Mesenchymal stem cell (in vitro differentiated cells and primary cell): ENCODE measurements at regions not wholly inside any gene's neighbourhood (a gene's known extent, or its start where the extent isn't known, plus 50 kb on each side); places are given as distances from the start of the nearest gene placed in this dataset.

Experiments used
- DNase-seq: peaks from one replicate; pipeline ENCODE4 v3.0.0-alpha.2; 2013
- H2AFZ ChIP-seq: one replicate; pipeline ENCODE4 v1.6.1; 2013; ENCODE audit warnings: low read depth, mild to moderate bottlenecking, control low read depth, inconsistent platforms, low read length, moderate library complexity
- H2AK5ac ChIP-seq: 2 replicates; pipeline ENCODE4 v1.6.1; 2013; ENCODE audit warnings: low read length, moderate library complexity, mild to moderate bottlenecking, inconsistent platforms; ENCODE audit not compliant: severe bottlenecking
- H2BK120ac ChIP-seq: one replicate; pipeline ENCODE4 v1.6.1; 2013; ENCODE audit warnings: low read depth, mild to moderate bottlenecking, inconsistent platforms, low read length, moderate library complexity
- H2BK12ac ChIP-seq, 2 experiments: one replicate each; pipeline ENCODE4 v1.6.1; 2013; ENCODE audit warnings: inconsistent platforms in 2 of 2, low read length in 2 of 2, mild to moderate bottlenecking in 2 of 2, moderate library complexity in 2 of 2, control low read depth in 1 of 2
- H2BK15ac ChIP-seq: one replicate; pipeline ENCODE4 v1.6.1; 2013; ENCODE audit warnings: mild to moderate bottlenecking, low read depth, inconsistent platforms; ENCODE audit not compliant: poor library complexity, severe bottlenecking
- H2BK5ac ChIP-seq: 2 replicates; pipeline ENCODE4 v1.6.1; 2013; ENCODE audit warnings: low read depth, mild to moderate bottlenecking, low read length, control low read depth, inconsistent platforms; ENCODE audit not compliant: poor library complexity, severe bottlenecking
- H3K14ac ChIP-seq, 2 experiments: one replicate each; pipeline ENCODE4 v1.6.1; 2013; ENCODE audit warnings: inconsistent platforms in 2 of 2, low read length in 2 of 2, control low read depth in 1 of 2, mild to moderate bottlenecking in 1 of 2, moderate library complexity in 1 of 2
- H3K18ac ChIP-seq, 2 experiments: one replicate each; pipeline ENCODE4 v1.6.1; 2013; ENCODE audit warnings: inconsistent platforms in 2 of 2, low read length in 2 of 2, control low read depth in 1 of 2, low read depth in 1 of 2, mild to moderate bottlenecking in 1 of 2
- H3K23ac ChIP-seq, 2 experiments: one replicate each; pipeline ENCODE4 v1.6.1; 2013; ENCODE audit warnings: inconsistent platforms in 2 of 2, low read length in 2 of 2, mild to moderate bottlenecking in 2 of 2, moderate library complexity in 2 of 2, control low read depth in 1 of 2
- H3K27ac ChIP-seq: 2 replicates; pipeline ENCODE4 v1.5.1; 2013; ENCODE audit warnings: mild to moderate bottlenecking, moderate library complexity, low read length, control low read depth, inconsistent platforms; ENCODE audit not compliant: poor library complexity, severe bottlenecking
- H3K27me3 ChIP-seq, 2 experiments: 2 replicates each; pipeline versions ENCODE4 v1.6.1 to v1.7.0; 2013; ENCODE audit warnings: low read length in 2 of 2, mild to moderate bottlenecking in 2 of 2, moderate library complexity in 2 of 2, control low read depth in 1 of 2, inconsistent platforms in 1 of 2; ENCODE audit not compliant: control insufficient read depth in 1 of 2, insufficient read depth in 1 of 2
- H3K36me3 ChIP-seq, 2 experiments: 2 replicates each; pipeline versions ENCODE4 v1.6.1 to v1.7.0; 2013; ENCODE audit warnings: low read length in 2 of 2, control low read depth in 1 of 2, inconsistent platforms in 1 of 2, low read depth in 1 of 2, mild to moderate bottlenecking in 1 of 2; ENCODE audit not compliant: insufficient read depth in 2 of 2, control insufficient read depth in 1 of 2
- H3K4ac ChIP-seq, 2 experiments: one replicate each; pipeline ENCODE4 v1.6.1; 2013; ENCODE audit warnings: inconsistent platforms in 2 of 2, low read length in 2 of 2, mild to moderate bottlenecking in 2 of 2, moderate library complexity in 2 of 2, control low read depth in 1 of 2, low read depth in 1 of 2
- H3K4me1 ChIP-seq: 2 replicates; pipeline ENCODE4 v1.6.1; 2013; ENCODE audit warnings: low read depth, low read length, control low read depth; ENCODE audit not compliant: control insufficient read depth, insufficient read depth
- H3K4me2 ChIP-seq: 2 replicates; pipeline ENCODE4 v1.6.1; 2013; ENCODE audit warnings: low read length, mild to moderate bottlenecking, inconsistent platforms; ENCODE audit not compliant: poor library complexity, severe bottlenecking
- H3K4me3 ChIP-seq, 2 experiments: 2 replicates each; pipeline versions ENCODE4 v1.5.1 to v1.7.0; 2013; ENCODE audit warnings: low read length in 2 of 2, mild to moderate bottlenecking in 2 of 2, control low read depth in 1 of 2, low read depth in 1 of 2; ENCODE audit not compliant: insufficient read depth in 1 of 2
- H3K79me1 ChIP-seq: replicated peaks from 2 replicates; pipeline ENCODE4 v1.6.1; 2013; ENCODE audit warnings: mild to moderate bottlenecking, control low read depth, low read length, inconsistent platforms; ENCODE audit not compliant: poor library complexity, severe bottlenecking
- H3K9ac ChIP-seq: 2 replicates; pipeline ENCODE4 v1.7.0; 2013; ENCODE audit warnings: mild to moderate bottlenecking, low read length, moderate library complexity
- H3K9me3 ChIP-seq: 2 replicates; pipeline ENCODE4 v1.7.0; 2013; ENCODE audit warnings: mild to moderate bottlenecking, low read length; ENCODE audit not compliant: control insufficient read depth
- H4K8ac ChIP-seq: one replicate; pipeline ENCODE4 v1.6.1; 2013; ENCODE audit warnings: inconsistent platforms, mild to moderate bottlenecking, low read length, moderate library complexity
- H4K91ac ChIP-seq: one replicate; pipeline ENCODE4 v1.6.1; 2013; ENCODE audit warnings: mild to moderate bottlenecking, low read length, inconsistent platforms
- WGBS: methylation state at CpG from one replicate; pipeline ENCODE4 v1.1.7; 2013; ENCODE audit warnings: mixed read lengths; 5-methylcytosine and 5-hydroxymethylcytosine counted together

GRCh38 chr10:3439183-3439582 lies 266.6 kb upstream of the PITRM1 start:
- Histone ChIP-seq H3K9ac (no peak overlapping the region), H3K9me3 (no peaks in the 10 kb centered on the region), H3K14ac (no peak overlapping the region), H2BK5ac (no peak overlapping the region), H2BK15ac (no peak overlapping the region), H2AFZ (no peak overlapping the region), H2AK5ac (no peak overlapping the region), H2BK120ac (no peak overlapping the region), H3K4me2 (no peak overlapping the region), H3K23ac (no peak overlapping the region), H2BK12ac (no peak overlapping the region), H4K91ac (no peak overlapping the region), H3K27ac (no peak overlapping the region), H3K27me3 (no peaks in the 10 kb centered on the region), H3K4me1 (peaks cover 2% of the 10 kb centered on the region), H4K8ac (no peak overlapping the region), H3K18ac (peak overlapping the region in 1 of 2 experiments; percentile 16), H3K36me3 (no peaks in the 10 kb centered on the region), H3K79me1 (no peaks in the 10 kb centered on the region), H3K4me3 (no peak overlapping the region), H3K4ac (no peak overlapping the region)
- no peak for DNase-seq

DNA sequence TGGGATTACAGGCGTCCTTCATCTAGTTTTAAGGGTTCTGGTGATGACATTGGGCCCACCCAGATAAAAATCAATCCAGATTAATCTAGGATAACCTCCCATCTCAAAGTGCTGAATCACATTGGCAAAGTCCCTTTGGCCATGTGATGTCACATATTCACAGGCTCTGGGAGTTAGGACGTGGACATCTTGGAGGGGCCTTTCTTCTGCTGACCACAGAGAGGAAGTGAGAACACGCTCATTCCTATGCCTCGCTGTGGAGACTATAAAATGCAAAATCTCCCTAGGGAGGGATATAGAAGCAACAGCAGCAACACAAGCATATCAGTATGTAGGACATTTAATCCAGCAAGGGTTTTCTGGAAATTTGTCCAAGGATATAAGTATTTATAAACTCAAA lies 266.0 kb upstream of the PITRM1 start:
- H3K9me3 ChIP-seq, result no peaks in the 10 kb centered on the region
- peak overlapping the region in 1 of 2 experiments; percentile 4 for H2BK12ac ChIP-seq
- no peak overlapping the region for H2AK5ac ChIP-seq
- H3K79me1 ChIP-seq, result no peaks in the 10 kb centered on the region
- no peak for DNase-seq
- no peak overlapping the region for H3K4me3 ChIP-seq
- no peak overlapping the region for H4K91ac ChIP-seq
- peaks cover 3% of the 10 kb centered on the region for H3K4me1 ChIP-seq
- H4K8ac ChIP-seq, result no peak overlapping the region
- H3K9ac ChIP-seq, result no peak overlapping the region
- H3K23ac ChIP-seq, result no peak overlapping the region
- no peak overlapping the region for H2BK5ac ChIP-seq
- no peaks in the 10 kb centered on the region for H3K36me3 ChIP-seq
- H3K4ac ChIP-seq, result no peak overlapping the region
- H2BK120ac ChIP-seq, result no peak overlapping the region
- H3K18ac ChIP-seq, result no peak overlapping the region
- no peak overlapping the region for H2BK15ac ChIP-seq
- H3K27ac ChIP-seq, result no peak overlapping the region
- 77% methylated on average over 2 of the region's 4 CpGs for WGBS
- H2AFZ ChIP-seq, result no peak overlapping the region
- H3K14ac ChIP-seq, result no peak overlapping the region
- no peaks in the 10 kb centered on the region for H3K27me3 ChIP-seq
- no peak overlapping the region for H3K4me2 ChIP-seq

- Histone ChIP-seq H3K23ac (no peak overlapping the region), H2AFZ (no peak overlapping the region), H3K4ac (no peak overlapping the region), H3K27ac (no peak overlapping the region), H2BK15ac (no peak overlapping the region), H2AK5ac (no peak overlapping the region), H3K27me3 (no peaks in the 10 kb centered on the region), H3K4me2 (no peak overlapping the region), H3K9ac (no peak overlapping the region), H3K18ac (no peak overlapping the region), H3K9me3 (no peaks in the 10 kb centered on the region), H4K8ac (no peak overlapping the region), H2BK5ac (no peak overlapping the region), H3K36me3 (no peaks in the 10 kb centered on the region), H3K14ac (no peak overlapping the region), H3K4me1 (peaks cover 10% of the 10 kb centered on the region), H3K4me3 (no peak overlapping the region), H4K91ac (no peak overlapping the region), H2BK12ac (no peak overlapping the region), H2BK120ac (no peak overlapping the region), H3K79me1 (no peaks in the 10 kb centered on the region)
- 13% methylated on average over 1 of the region's 4 CpGs for WGBS
- DNase-seq, result peak; percentile 80
Measured at GRCh38 chr10:3435671-3436070, 263.1 kb upstream of the PITRM1 start.

DNA sequence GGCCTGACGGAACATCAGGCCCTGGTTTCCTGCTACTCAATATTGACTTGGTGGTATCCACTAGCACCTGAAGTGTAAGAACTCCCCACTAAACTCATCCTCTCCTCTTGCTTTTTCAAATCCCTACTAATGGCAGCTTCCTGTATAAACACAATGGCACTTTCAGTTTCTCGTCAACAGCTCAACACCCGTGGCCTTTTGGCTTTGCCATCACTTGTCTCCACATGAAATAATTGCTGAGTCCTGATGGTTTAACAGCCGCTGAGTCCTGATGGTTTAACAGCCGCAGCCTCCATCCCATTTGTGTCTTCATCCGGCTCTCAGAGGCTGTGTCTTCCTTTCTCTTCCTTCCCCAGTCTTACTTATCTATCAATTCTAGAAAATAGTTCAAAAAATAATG lies 261.4 kb upstream of the PITRM1 start:
- no peak overlapping the region for H3K9ac ChIP-seq
- H3K18ac ChIP-seq, result peak overlapping the region; percentile 67 to 74
- H3K36me3 ChIP-seq, result no peaks in the 10 kb centered on the region
- H3K9me3 ChIP-seq, result no peaks in the 10 kb centered on the region
- H2BK5ac ChIP-seq, result no peak overlapping the region
- no peak for DNase-seq
- no peak overlapping the region for H3K4me2 ChIP-seq
- H3K23ac ChIP-seq, result no peak overlapping the region
- peak overlapping the region in 1 of 2 experiments; percentile 69 for H3K4ac ChIP-seq
- H3K79me1 ChIP-seq, result no peaks in the 10 kb centered on the region
- H4K91ac ChIP-seq, result no peak overlapping the region
- H4K8ac ChIP-seq, result peak overlapping the region; percentile 71
- no peak overlapping the region for H3K14ac ChIP-seq
- peak overlapping the region; percentile 49 for H2AK5ac ChIP-seq
- no peaks in the 10 kb centered on the region for H3K27me3 ChIP-seq
- H3K27ac ChIP-seq, result no peak overlapping the region
- H3K4me1 ChIP-seq, result peaks cover 17% of the 10 kb centered on the region
- no peak overlapping the region for H3K4me3 ChIP-seq
- WGBS, result 86% methylated on average over 6 of the region's 6 CpGs
- peak overlapping the region; percentile 29 for H2AFZ ChIP-seq
- no peak overlapping the region for H2BK15ac ChIP-seq
- no peak overlapping the region for H2BK120ac ChIP-seq
- H2BK12ac ChIP-seq, result peak overlapping the region; percentile 16 to 49
